ENCODE measurements at regions not wholly inside any gene's neighbourhood (a gene's known extent, or its start where the extent isn't known, plus 50 kb on each side); places are given as distances from the start of the nearest gene placed in this dataset.

DNA sequence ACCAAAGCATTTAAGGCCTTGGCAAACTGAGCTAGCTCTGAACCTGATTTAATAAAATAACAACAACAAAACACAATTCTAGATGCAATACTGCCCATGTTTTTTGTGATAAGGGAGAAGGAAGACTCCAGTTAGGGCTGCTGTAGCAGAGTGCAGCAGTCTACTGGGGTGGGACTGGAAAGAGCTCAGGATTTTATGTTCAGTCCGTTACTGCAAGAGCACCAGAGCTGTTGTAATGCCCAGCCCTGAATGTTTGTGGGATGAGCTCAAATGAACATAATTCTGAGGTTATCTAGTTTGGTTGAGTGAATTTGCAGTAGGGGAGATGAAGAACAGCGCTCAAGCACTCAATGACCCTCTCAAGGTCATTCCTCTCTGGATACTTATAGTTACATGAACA is 743.8 kb downstream of the FAT4 start:
- TF ChIP-seq POLR2A (IDR thresholded peaks at IDR 0.05) (no peak), CTCF (IDR thresholded peaks at IDR 0.05 in 8 of 11, conservative IDR thresholded peaks at IDR 0.05 in 3 of 11) (no peak), POLR2AphosphoS5 (IDR thresholded peaks at IDR 0.05) (no peak)

All from spleen (tissue), 7 donors.